ENCODE measurements at regions not wholly inside any gene's neighbourhood (a gene's known extent, or its start where the extent isn't known, plus 50 kb on each side); places are given as distances from the start of the nearest gene placed in this dataset.
A peak's percentile ranks its signal among the peaks of the same experiment; 100 is the strongest.

DNA sequence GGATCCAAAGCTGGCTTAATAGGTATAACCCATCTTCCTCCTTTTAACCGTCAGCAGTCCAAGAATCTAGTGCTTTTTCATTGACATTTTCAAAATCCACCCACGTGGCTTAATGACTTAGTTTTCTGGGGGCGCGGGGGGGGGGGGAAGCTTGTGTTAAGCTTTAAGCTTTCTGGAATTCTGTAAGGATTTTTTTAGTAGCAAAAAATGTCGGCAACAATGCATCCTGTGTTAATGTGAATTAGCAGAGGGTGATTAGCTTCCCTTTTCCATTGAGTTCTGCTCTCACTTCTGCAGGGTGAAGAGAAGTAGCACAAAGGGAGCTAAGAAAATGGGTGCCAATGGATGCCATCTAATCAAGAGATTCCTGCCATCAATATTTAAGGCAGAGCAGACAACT is 348.2 kb downstream of the SAMD5 start:
- in situ Hi-C loops (cut with HindIII; ENCODE audit: low sequenced_read_pairs) = no loop called here
- no peak overlapping the region for H3K4me3 ChIP-seq (ENCODE audit: low read depth, low read length)
- no peak for DNase-seq (ENCODE audit: low read depth, low spot score)
- TF ChIP-seq, protein P1, sequence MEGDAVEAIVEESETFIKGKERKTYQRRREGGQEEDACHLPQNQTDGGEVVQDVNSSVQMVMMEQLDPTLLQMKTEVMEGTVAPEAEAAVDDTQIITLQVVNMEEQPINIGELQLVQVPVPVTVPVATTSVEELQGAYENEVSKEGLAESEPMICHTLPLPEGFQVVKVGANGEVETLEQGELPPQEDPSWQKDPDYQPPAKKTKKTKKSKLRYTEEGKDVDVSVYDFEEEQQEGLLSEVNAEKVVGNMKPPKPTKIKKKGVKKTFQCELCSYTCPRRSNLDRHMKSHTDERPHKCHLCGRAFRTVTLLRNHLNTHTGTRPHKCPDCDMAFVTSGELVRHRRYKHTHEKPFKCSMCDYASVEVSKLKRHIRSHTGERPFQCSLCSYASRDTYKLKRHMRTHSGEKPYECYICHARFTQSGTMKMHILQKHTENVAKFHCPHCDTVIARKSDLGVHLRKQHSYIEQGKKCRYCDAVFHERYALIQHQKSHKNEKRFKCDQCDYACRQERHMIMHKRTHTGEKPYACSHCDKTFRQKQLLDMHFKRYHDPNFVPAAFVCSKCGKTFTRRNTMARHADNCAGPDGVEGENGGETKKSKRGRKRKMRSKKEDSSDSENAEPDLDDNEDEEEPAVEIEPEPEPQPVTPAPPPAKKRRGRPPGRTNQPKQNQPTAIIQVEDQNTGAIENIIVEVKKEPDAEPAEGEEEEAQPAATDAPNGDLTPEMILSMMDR (IDR thresholded peaks at IDR 0.05; ENCODE audit: low read depth, low read length) = no peak

DNA sequence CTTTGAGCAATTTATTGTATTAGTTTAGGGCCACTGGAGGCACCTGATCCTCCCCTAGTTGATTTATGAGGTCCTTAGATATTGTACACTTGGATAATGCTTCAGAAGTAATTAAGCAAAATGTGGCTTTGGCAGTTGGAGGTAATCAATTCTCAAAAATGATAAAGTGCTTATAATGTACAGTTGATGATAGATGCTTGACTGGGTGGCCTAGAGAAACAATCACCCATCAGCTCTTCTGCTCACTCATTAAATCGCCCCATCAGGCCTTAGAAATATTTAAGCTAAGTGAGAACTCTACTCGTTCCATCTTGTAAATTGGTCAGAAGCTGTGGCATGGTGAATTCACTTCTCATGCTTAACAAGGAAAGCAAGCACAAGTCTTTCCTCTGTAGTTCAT is 349.9 kb downstream of the SAMD5 start:
- no peak for DNase-seq (ENCODE audit: low read depth, low spot score)
- TF ChIP-seq, protein P1 (IDR thresholded peaks at IDR 0.05; ENCODE audit: low read depth, low read length) = no peak
- in situ Hi-C loops (cut with HindIII; ENCODE audit: low sequenced_read_pairs) = no loop called here
- no peak overlapping the region for H3K4me3 ChIP-seq (ENCODE audit: low read depth, low read length)

DNA sequence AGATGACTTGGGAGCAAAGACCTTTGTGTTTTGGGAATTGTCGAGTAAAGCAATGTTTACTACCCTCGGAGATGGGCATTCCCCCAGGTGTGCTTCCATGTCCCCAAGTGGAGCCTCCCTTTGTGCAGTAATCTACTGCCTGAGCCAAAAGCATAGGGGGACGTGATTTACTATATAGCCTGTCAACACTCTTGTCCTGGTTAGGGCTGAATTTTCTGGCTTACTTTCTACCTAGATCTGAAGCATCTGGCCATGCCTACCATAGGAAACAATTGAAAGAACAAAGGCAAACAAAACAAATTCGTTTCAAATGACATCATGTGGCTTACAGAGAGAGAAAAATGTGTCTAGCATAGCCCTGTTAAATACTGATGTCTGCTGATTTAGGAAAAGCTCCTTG is 350.6 kb downstream of the SAMD5 start:
- no peak for DNase-seq (ENCODE audit: low read depth, low spot score)

DNA sequence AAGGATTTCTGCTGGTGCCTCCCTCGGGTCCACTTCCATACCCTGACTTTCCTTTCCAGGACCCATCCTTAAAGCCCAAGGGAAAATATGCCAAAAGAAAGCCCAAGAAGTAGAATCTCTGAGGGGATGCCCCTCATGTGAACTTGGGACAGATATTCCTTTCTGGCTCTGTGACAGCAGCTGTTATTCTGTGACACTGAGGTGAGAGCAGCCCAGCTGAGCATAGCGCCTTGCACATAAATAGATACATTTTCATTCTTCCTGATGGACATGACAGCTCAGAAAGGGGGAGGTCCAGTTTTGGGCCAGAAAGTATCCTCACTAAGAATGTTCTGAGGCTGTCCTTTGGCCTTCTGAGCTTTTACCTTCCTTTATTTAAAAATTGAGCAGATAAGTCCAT is 353.2 kb downstream of the SAMD5 start:
- in situ Hi-C loops (cut with HindIII; ENCODE audit: low sequenced_read_pairs) = no loop called here
- TF ChIP-seq, protein P1 (IDR thresholded peaks at IDR 0.05; ENCODE audit: low read depth, low read length) = no peak
- H3K4me3 ChIP-seq (ENCODE audit: low read depth, low read length) = no peak overlapping the region
- no peak for DNase-seq (ENCODE audit: low read depth, low spot score)

More for the DNA sequence above, 350.6 kb downstream of the SAMD5 start:
- in situ Hi-C loops (cut with HindIII; ENCODE audit: low sequenced_read_pairs) = no loop called here
- H3K4me3 ChIP-seq (ENCODE audit: low read depth, low read length) = no peak overlapping the region
- TF ChIP-seq, protein P1 (IDR thresholded peaks at IDR 0.05; ENCODE audit: low read depth, low read length) = no peak

DNA sequence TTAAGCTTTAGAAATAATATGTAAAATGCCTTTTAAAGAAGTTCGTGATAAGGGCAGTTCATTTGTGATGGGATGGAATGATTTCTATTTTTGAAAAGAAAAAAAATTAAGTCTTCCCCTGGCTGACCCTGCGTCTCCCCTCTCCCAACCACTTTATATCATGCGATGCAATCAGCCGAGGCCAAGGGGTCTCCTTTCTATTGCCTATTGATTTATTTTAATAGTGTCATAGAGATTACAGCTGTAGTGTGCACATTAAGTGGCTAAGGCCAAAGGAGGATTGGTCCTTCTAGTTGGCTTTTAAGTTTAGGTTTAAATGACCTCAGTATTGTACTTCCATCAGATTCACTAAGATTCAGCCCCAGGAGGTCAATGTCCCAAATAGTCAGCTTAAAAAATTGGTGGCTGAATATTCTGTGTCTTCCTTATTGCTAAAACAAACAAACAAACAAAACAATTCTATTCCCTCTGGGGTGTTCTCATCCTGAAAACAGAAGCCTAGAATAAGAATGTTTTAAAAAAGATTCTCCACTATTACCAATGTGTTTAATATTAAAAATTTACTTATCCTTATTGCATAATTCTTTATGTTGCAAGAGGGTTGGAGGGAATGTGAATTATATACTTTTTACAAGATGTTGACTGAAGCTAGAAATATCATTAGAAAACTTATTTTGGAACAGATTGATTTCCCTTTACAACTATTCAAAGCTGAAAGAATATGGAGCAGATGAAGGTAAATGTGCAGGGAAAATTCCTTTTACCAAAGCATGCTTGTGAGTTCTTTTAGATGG is 359.1 kb downstream of the SAMD5 start:
- DNase-seq (ENCODE audit: low read depth, low spot score) = no peak
- TF ChIP-seq, protein P1 (IDR thresholded peaks at IDR 0.05; ENCODE audit: low read depth, low read length) = no peak
- no peak overlapping the region for H3K4me3 ChIP-seq (ENCODE audit: low read depth, low read length)
- in situ Hi-C loops (cut with HindIII; ENCODE audit: low sequenced_read_pairs) = no loop called here

DNA sequence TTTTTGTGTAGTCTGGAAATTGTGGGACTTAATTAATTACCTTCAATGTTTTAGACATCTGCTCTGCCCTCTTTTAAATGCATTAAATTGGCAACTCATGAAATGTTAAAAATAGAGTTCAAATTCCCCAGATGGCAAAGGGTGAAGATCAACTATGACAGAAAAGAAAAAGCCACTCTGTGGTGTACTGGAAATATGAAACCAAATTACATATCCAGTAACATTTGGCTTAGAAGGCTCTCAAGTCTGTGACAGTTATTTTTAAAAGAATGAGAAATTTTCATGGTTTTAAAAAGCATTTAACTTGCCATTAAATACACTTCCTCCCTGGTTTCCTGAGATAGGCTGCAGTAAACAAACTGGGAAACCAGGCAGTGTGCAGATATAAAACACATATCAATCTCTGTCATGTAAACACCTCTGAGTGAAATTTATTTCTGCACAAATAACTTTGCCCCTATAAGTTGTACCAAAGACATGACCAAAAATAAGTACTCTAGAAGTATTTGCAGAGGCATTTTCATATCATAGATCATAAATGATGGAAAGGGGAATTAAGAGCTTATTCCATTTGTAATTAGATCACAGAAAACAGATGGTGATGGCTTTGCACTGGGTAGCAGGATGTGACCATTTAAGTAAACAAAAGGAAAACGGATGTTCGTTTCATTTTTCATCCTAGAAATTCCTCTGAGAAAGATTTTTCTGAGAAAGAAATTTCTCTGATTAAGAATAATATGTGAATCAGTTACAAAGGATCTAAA is 360.1 kb downstream of the SAMD5 start:
- no peak overlapping the region for H3K4me3 ChIP-seq (ENCODE audit: low read depth, low read length)
- in situ Hi-C loops (cut with HindIII; ENCODE audit: low sequenced_read_pairs) = no loop called here
- TF ChIP-seq, protein P1 (IDR thresholded peaks at IDR 0.05; ENCODE audit: low read depth, low read length) = no peak
- DNase-seq (ENCODE audit: low read depth, low spot score) = peak; percentile 12

All from astrocyte of the spinal cord (primary cell).